HepG2 (cell line): ENCODE measurements at regions not wholly inside any gene's neighbourhood (a gene's known extent, or its start where the extent isn't known, plus 50 kb on each side); places are given as distances from the start of the nearest gene placed in this dataset.

ENCODE experiments used
- ATAC-seq: fragments of 200-7000 bp; cut with Tn5 transposase; 3 replicates; pipeline ENCODE4 v1.9.1; 2020; ENCODE audit warnings: mild to moderate bottlenecking, moderate library complexity
- BruUV-seq: library from RNA; stranded (reverse); fragments of 400-500 nt; replicated peaks from 2 replicates; lab custom pipeline; 2021; lab: Mats Ljungman, UMichigan
- CTCF ChIA-PET: fragments of 300-600 bp; formaldehyde crosslinking; extraction: SDS; loops from one replicate; lab custom pipeline; 2021; ENCODE audit warnings: low total read pairs, inconsistent platforms, low intra/inter-chr PET ratio; lab: Yijun Ruan, JAX
- POLR2A ChIA-PET: fragments of 350-600 bp; sonication (Branson Sonifier 250); formaldehyde crosslinking; loops from one replicate; lab custom pipeline; 2020; ENCODE audit warnings: antibody characterized with exemption, inconsistent platforms; lab: Yijun Ruan, JAX
- DNase-seq: peaks from one replicate; pipeline ENCODE4 v3.0.0-alpha.2; 2015; ENCODE audit warnings: low spot score
- FAIRE-seq: peaks from 3 replicates; lab custom pipeline; 2011; peaks lifted over from hg19 to GRCh38; lab: Jason Lieb, UNC
- H2AFZ ChIP-seq: one replicate; pipeline ENCODE4 v1.6.1; 2011; ENCODE audit warnings: low read length, inconsistent platforms
- H3K27ac ChIP-seq: fragments of 300-600 bp; 3 replicates; pipeline ENCODE4 v1.8.0; 2011; ENCODE audit warnings: mixed run types, mild to moderate bottlenecking, mixed read lengths, low read length, inconsistent platforms; ENCODE audit not compliant: insufficient read depth; ENCODE audit errors: extremely low read length
- H3K27me3 ChIP-seq, 2 experiments: fragments of 200-600 bp in 1 of 2; 2 replicates in 1 of 2; 3 replicates in 1 of 2; pipeline versions ENCODE4 v1.6.0 to v1.8.0; 2011; ENCODE audit warnings: low read length in 2 of 2, mild to moderate bottlenecking in 2 of 2, moderate library complexity in 2 of 2, inconsistent platforms in 1 of 2; ENCODE audit not compliant: insufficient read depth in 2 of 2, control insufficient read depth in 1 of 2
- H3K36me3 ChIP-seq, 2 experiments: fragments of 200-600 bp in 1 of 2; replicated peaks in 1 of 2; 2 replicates in 1 of 2; 3 replicates in 1 of 2; pipeline versions ENCODE4 v1.5.1 to v1.8.0; 2011; ENCODE audit warnings: low read length in 2 of 2, inconsistent platforms in 1 of 2; ENCODE audit not compliant: insufficient read depth in 2 of 2, control insufficient read depth in 1 of 2
- H3K4me1 ChIP-seq: 2 replicates; pipeline ENCODE4 v1.5.1; 2012; ENCODE audit warnings: low read length, inconsistent platforms; ENCODE audit not compliant: insufficient read depth
- H3K4me2 ChIP-seq: 2 replicates; pipeline ENCODE4 v1.6.0; 2011; ENCODE audit warnings: low read depth, low read length, inconsistent platforms
- H3K4me3 ChIP-seq, 3 experiments: fragments of 200-600 bp in 1 of 3; sonication (generic), shearing (Covaris generic) in 1 of 3; replicated peaks in 1 of 3; 2 replicates each; pipeline ENCODE4 v1.5.1; 2011 to 2016; ENCODE audit warnings: low read length in 3 of 3, inconsistent platforms in 2 of 3, low read depth in 2 of 3, mild to moderate bottlenecking in 2 of 3, control low read depth in 1 of 3, mixed read lengths in 1 of 3; ENCODE audit not compliant: insufficient read depth in 1 of 3
- H3K79me2 ChIP-seq: one replicate; pipeline ENCODE4 v1.6.1; 2011; ENCODE audit warnings: low read length, inconsistent platforms; ENCODE audit not compliant: insufficient read depth
- H3K9ac ChIP-seq: 2 replicates; pipeline ENCODE4 v1.6.0; 2011; ENCODE audit warnings: mild to moderate bottlenecking, low read depth, low read length, inconsistent platforms; ENCODE audit not compliant: insufficient read depth
- H3K9me3 ChIP-seq: 2 replicates; pipeline ENCODE4 v1.5.1; 2012; ENCODE audit warnings: mild to moderate bottlenecking, low read length
- H4K20me1 ChIP-seq: 2 replicates; pipeline ENCODE4 v1.6.0; 2011; ENCODE audit warnings: inconsistent platforms, mild to moderate bottlenecking, low read length, moderate library complexity; ENCODE audit not compliant: insufficient read depth
- SMC3 ChIP-seq: IDR thresholded peaks from 2 replicates; pipeline ENCODE4 v1.6.1; 2011; ENCODE audit warnings: low read length, improper control_type of control experiment
- SP140L ChIP-seq: sonication (generic); formaldehyde crosslinking; IDR thresholded peaks from 2 replicates; pipeline ENCODE4 v1.4.0; 2020; ENCODE audit warnings: missing genetic modification reagents, borderline replicate concordance
- STAG1 ChIP-seq: sonication (generic); formaldehyde crosslinking; IDR thresholded peaks from 2 replicates; pipeline ENCODE4 v1.4.0; 2020; ENCODE audit warnings: missing genetic modification reagents
- ZNF362 ChIP-seq: sonication (generic); formaldehyde crosslinking; IDR thresholded peaks from 2 replicates; pipeline ENCODE4 v1.4.0; 2020; ENCODE audit warnings: missing genetic modification reagents, mild to moderate bottlenecking, borderline replicate concordance
- ZNF564 ChIP-seq: sonication (generic); formaldehyde crosslinking; IDR thresholded peaks from 2 replicates; pipeline ENCODE4 v1.8.1; 2023; ENCODE audit warnings: mild to moderate bottlenecking, missing genetic modification reagents
- ZNF737 ChIP-seq: sonication (generic); formaldehyde crosslinking; IDR thresholded peaks from 2 replicates; pipeline ENCODE4 v1.5.0; 2020; ENCODE audit warnings: missing genetic modification reagents, mild to moderate bottlenecking, borderline replicate concordance
- WGBS: methylation state at CpG from one replicate; pipeline ENCODE4 v1.1.6; 2017; ENCODE audit warnings: low lambda C conversion rate; 5-methylcytosine and 5-hydroxymethylcytosine counted together
- in situ Hi-C: cut with HindIII; loops from 2 replicates; pipeline ENCODE4 v1.10.0; 2017; ENCODE audit warnings: low pct_unique_long_range_greater_than_20kb; ENCODE audit not compliant: extremely low pct_ligation_motif_present
- intact Hi-C: fragments of 100-400 bp; cut with micrococcal nuclease; formaldehyde crosslinking; loops from one replicate; pipeline ENCODE4 v1.10.0; 2022; ENCODE audit not compliant: unreplicated experiment
- TF ChIP-seq, protein P1 (sequence below): sonication (generic); formaldehyde crosslinking; IDR thresholded peaks from 2 replicates; pipeline ENCODE4 v1.5.0; 2020; ENCODE audit warnings: mild to moderate bottlenecking, missing genetic modification reagents, moderate library complexity
- TF ChIP-seq, protein P2 (sequence below): sonication (generic); formaldehyde crosslinking; IDR thresholded peaks from 2 replicates; pipeline ENCODE4 v1.4.0; 2020; ENCODE audit warnings: mild to moderate bottlenecking, missing genetic modification reagents

DNA sequence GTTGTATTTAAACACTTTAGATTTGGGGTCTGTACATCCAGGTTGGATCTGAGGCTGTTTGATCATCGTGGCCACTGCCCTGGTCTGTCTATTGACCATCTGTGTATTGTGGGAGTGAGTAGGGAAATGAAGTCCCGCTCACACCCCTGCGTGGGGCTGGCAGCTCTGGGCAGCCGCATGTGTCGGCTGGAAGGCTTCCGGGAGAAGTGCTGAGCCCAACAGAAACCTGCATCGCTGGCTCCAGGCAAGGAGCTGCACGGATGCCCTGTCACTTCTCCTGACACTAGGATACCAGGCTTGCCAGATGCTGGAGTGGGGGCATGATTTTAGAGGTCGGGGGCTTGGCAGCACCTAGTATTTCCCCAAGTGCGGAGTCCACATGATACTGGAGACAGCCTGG is 93.6 kb downstream of the PHETA1 start:
- Histone ChIP-seq H4K20me1 (no peaks in the 10 kb centered on the region), H2AFZ (no peak overlapping the region)
- in situ Hi-C loops, result no loop called here

GRCh38 chr12:111274777-111275176 is 94.1 kb downstream of the PHETA1 start:
- 28% methylated on average over 4 of the region's 4 CpGs for WGBS
- Histone ChIP-seq H4K20me1 (no peaks in the 10 kb centered on the region), H3K27ac (no peak overlapping the region), H3K9ac (no peak overlapping the region), H2AFZ (no peak overlapping the region), H3K4me1 (peaks cover 13% of the 10 kb centered on the region), H3K36me3 (no peaks in the 10 kb centered on the region), H3K4me2 (no peak overlapping the region), H3K79me2 (no peaks in the 10 kb centered on the region), H3K4me3 (no peak overlapping the region), H3K27me3 (peaks cover 0 to 9% of the 10 kb centered on the region in 2 experiments; a peak in 3 of 5 replicates), H3K9me3 (no peaks in the 10 kb centered on the region)
- ChIA-PET POLR2A (no interaction called here), CTCF (no interaction called here)
- TF ChIP-seq SMC3 (0 out of 2 replicates have a peak, but pooled peaks have one; percentile 6), ZNF362 (CRISPR knock-in tag) (peak; percentile 75; the same call in 1 of the 2 replicates), STAG1 (CRISPR knock-in tag) (peak; percentile 15; the same call in 1 of the 2 replicates), ZNF737 (CRISPR knock-in tag) (no peak), ZNF564 (CRISPR knock-in tag) (no peak), SP140L (no peak)
- TF ChIP-seq, protein P1, sequence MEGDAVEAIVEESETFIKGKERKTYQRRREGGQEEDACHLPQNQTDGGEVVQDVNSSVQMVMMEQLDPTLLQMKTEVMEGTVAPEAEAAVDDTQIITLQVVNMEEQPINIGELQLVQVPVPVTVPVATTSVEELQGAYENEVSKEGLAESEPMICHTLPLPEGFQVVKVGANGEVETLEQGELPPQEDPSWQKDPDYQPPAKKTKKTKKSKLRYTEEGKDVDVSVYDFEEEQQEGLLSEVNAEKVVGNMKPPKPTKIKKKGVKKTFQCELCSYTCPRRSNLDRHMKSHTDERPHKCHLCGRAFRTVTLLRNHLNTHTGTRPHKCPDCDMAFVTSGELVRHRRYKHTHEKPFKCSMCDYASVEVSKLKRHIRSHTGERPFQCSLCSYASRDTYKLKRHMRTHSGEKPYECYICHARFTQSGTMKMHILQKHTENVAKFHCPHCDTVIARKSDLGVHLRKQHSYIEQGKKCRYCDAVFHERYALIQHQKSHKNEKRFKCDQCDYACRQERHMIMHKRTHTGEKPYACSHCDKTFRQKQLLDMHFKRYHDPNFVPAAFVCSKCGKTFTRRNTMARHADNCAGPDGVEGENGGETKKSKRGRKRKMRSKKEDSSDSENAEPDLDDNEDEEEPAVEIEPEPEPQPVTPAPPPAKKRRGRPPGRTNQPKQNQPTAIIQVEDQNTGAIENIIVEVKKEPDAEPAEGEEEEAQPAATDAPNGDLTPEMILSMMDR, result 0 out of 2 replicates have a peak, but pooled peaks have one; percentile 16
- ATAC-seq (peak; percentile 32; the same call in 1 of the 3 replicates), DNase-seq (no peak), FAIRE-seq (peak; percentile 26)
- intact Hi-C loops (no loop called here), in situ Hi-C loops (no loop called here)
- no TSS peak for BruUV-seq

More for the DNA sequence above, 93.6 kb downstream of the PHETA1 start:
- DNase-seq, result no peak
- Histone ChIP-seq H3K4me3 (no peak overlapping the region), H3K9me3 (peaks cover 1% of the 10 kb centered on the region; the same call in 1 of the 2 replicates), H3K4me2 (no peak overlapping the region), H3K27me3 (peaks cover 0 to 9% of the 10 kb centered on the region in 2 experiments; a peak in 3 of 5 replicates), H3K79me2 (no peaks in the 10 kb centered on the region), H3K9ac (no peak overlapping the region), H3K4me1 (peaks cover 12% of the 10 kb centered on the region), H3K36me3 (no peaks in the 10 kb centered on the region), H3K27ac (no peak overlapping the region)
- no TSS peak for BruUV-seq
- no peak for FAIRE-seq
- ATAC-seq, result no peak
- intact Hi-C loops, result no loop called here
- ChIA-PET POLR2A (no interaction called here), CTCF (no interaction called here)
- 0% methylated on average over 1 of the region's 10 CpGs for WGBS
- TF ChIP-seq, protein P2, sequence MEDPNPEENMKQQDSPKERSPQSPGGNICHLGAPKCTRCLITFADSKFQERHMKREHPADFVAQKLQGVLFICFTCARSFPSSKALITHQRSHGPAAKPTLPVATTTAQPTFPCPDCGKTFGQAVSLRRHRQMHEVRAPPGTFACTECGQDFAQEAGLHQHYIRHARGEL (CRISPR knock-in tag), result no peak
